EH (cell line): ENCODE measurements at regions not wholly inside any gene's neighbourhood (a gene's known extent, or its start where the extent isn't known, plus 50 kb on each side); places are given as distances from the start of the nearest gene placed in this dataset.
A peak's percentile ranks its signal among the peaks of the same experiment; 100 is the strongest.

Experiments used
- DNase-seq: peaks from one replicate; pipeline ENCODE4 v3.0.0-alpha.2; 2015; ENCODE audit warnings: low read depth

DNA sequence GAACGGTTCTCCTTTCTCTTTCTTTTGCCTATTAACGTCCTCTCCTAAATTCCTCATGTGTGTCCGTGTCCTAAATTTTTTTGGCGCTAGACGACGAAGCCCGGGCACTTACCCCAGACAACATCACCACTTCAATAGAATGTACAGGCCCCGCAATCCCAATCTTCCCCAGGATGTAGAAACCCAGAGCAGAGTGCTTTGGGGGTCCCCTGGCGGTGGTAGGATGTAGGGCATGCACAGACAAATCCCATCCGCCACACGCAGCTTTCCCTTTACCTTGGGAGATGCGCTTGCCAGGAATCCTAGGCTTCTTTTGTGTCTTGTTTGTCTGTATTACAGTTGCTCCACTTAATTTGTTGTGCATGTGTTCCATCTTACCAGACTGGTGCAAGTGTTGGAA, 417.3 kb upstream of the ARID1B start:
- DNase-seq, result no peak

DNA sequence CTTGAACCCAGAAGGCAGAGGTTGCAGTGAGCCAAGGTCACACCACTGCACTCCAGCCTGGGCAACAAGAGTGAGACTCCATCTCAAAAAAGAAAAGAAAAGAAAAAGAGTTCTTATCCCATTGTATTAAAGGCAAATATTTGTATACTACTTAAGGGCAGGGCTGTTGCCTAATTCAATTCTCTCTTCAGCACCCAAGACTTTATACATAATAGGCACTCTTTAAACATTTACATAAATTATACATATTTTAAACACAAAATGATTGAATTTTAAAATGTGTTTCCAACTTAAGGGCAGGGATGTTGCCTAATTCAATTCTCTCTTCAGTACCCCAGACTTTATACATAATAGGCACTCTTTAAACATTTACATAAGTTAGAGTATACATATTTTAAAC, 424.3 kb upstream of the ARID1B start:
- DNase-seq, result no peak

DNA sequence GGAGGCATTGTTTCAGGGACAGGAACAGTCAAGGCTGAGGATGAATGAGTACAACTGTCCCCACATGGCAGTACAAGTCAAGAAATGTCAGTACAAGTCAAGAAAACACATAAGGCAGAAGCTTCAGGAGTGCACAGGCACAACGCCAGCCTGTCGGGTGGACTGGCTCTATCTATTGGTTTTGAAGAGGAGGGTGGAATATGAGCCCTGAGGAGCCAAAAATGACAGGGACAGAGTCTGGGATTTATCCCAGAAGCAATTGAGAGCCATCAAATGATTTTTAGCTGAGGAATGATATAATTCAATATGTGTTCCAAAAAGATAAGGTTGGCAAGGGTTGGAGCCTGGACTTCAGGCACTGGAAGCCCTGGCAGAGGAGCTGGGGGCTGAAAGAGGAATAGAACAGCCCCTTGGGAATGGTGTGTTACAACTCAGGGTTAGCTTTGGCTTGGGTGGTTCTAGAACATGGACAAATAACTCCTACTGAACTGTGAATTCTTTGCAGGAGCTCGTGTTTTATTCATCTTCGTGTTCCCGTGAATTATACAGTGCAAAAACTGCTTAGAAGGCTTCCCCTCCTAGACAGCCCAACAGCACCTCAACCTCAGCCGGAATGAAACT, 425.7 kb upstream of the ARID1B start:
- DNase-seq, result no peak

DNA sequence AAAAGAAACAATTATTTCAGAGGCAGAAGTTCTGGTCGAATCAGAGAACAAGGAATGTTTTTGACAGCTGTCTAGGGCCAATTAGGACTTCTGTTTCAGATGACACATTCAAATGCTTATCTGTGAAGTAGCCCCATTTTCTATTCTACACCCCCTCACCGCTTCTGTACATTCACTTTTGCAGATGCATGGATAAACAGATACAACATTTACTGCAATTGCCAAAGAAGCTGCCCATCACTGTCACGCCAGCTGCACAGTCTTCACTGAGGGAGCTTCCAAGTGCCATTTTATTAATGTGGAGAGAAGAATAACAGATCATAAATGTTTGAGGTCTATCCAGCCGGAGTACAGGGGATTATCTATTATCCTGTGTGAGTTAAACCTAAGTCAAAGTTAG, 426.8 kb upstream of the ARID1B start:
- DNase-seq, result no peak

DNA sequence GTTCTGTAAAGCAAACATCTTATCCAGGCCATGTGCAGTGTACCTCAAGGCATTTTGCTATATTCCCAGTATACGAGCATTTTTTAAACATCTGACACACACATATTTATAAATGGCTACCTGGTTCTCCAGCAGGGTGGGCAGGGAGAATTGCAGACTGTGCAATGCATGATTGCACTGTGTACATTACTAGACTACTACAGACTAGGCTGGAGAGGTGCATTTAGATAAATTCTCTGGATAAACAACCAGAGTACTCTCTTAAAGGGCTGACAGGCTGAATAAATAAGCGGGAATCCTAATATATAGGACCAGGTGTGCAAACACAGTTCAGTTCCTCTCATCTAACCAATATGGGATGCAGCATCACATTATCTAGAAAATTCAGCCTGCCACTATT, 428.3 kb upstream of the ARID1B start:
- no peak for DNase-seq

DNA sequence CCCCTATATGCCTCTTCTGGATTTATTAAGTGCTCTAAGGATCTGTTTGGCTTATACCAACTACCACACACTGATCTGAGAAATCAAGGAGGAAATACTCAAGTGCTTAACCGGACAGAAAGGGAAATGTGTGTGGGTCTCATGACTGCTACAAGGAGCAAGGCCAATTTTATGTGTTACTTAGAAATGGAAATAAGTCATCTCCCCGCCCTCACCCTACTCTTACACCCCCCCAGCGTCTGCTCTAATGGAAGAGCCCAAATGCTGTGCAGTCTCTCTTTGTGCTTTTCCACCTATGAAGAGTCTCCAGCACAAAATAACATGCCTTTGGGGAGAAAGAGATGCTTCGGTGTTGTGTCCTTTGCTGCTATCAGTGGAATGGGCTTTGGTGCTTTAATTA, 428.8 kb upstream of the ARID1B start:
- no peak for DNase-seq

DNA sequence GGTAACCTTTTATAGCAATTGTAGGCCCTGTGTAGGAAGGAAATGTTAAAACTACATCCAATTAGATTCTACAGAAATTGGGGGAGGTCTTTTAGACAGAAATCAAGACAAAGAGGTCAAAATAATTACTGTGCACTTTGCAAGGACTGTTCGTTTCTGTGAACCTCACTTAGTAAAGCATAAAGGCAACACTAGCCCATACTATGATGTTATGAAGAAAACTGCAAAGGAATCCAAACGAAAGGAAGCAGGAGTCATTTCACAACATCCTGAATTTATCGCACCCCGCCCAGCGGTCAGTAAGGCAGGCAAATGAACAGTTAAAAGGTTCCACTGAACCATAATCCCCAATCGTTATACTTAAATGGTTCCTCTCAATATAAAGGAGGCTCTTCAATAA, 429.5 kb upstream of the ARID1B start:
- DNase-seq, result no peak

DNA sequence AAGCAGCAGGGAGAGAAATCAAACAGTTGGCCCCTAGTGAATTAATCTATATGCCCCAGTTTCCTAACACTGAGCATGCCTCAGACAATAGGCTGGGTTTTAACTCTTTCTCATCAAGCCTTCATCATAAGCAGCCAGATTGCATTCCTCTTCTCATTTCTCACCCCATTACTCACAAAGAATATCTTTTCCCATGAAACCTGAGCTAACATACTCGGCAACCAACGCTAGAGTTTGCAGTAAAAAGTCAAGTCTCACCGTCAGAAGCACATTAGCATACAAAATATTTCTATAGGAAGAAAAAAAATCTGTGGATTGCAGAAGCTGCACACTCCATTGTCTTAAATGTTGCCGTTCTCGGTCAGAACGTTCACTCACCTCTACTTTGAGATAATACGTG, 429.9 kb upstream of the ARID1B start:
- DNase-seq, result no peak

DNA sequence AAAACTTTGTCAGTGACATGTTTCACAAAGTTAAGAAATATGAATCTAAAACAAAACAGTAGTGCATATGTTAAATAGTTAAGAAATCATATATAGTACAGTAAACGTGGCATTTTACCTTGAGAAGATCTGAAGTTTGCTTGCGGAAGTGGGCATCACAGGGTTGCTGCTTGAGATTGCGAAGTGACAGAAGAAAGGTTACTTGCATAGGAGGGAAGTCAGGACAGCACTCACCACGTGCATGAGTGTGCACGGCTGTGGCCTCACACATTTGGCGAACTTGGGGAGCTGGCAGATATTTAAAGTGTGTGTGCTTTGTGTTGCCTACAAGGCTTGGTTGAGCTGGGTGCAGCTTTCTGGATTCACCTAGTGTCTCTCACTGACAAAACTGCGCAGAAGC, 431.5 kb upstream of the ARID1B start:
- DNase-seq, result no peak

DNA sequence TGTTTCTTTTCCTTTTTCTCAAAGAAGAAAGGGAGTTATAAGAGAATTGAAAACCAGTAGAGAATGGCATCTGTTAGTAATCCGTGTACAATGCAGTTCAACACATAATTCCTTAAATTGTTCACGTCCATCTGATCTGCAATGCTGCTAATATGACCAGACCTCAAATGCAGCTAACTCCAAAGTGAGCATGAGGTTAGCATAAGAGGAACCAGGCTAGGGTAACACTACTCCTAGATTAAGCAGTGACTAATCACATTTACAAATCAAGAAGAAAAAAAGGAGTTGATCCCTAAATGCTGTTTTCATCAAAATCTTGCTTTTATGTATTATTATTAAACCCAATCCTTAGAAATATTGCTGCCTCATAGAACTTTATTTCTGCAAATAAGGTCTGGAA, 432.7 kb upstream of the ARID1B start:
- no peak for DNase-seq

DNA sequence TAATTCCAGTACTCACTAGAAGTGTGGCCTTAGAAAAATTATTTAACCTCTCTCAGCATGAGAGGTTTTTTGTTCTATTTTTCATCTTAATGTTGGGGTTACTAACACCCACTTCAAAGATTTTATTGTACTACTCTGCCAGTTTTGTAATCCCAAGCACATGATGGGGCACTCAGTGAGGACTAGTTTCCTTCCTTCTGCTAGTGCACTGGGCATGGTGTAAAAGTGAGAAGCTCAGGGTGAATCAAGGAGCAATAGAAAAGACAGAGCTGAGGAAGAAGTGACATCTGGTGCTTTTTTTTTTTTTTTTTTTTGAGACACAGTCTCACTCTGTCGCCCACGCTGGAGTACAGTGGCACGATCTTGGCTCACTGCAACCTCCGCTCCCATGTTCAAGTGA, 439.4 kb upstream of the ARID1B start:
- DNase-seq, result no peak

DNA sequence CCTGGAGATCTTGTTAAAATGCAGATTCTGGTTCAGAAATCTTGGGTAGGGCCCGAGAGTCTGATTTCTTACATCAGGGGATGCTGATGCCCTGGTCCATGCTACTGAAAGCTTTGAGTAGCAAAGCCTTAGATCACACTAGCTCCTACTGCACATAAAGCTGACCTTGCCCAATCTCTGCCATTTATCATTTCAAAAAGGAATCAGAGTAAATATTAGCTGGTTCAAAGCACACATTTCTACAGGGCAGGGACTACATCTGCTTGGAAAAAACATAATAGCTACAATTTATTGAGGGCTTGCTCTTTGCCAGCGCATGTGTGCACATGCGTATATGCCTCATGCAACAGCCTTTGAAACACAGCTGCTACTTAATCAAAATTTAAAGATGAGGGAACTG, 440.4 kb upstream of the ARID1B start:
- no peak for DNase-seq

DNA sequence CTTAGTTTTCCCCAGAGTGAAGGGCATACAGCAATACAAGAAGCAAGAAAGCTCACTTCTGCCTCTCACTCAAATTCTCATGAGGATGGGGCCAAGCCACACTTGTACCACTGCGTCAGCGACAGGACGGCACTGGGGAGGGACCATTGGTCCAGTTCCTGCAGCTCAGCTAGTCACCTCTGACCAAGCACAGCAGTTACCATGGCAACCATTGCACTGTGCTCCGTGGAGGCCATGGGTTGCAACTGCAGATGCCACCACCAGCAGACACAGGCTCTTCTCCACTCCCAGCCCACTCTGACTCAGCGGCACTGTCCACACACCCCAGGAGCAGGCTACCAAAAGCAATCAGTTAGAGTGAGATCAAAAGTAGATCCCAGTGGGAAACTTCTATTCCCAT, 441.1 kb upstream of the ARID1B start:
- DNase-seq, result no peak

DNA sequence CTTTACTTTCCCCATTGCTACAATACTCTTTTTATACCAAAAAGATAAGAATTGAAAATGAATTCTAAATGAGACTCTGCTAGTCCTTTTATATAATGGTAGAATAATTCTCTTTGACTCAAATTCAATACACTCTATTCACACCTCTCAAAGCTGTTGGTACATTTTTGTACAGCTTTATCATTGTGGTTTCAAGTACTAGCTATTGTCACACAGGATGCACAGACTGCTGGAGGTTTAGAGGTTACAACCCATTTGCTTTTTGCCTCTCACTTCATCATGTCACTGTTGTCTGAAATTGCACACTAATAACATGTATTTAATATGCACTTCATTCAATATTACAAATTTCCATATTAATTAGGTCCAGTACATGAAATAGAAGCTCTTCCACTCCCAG, 442.2 kb upstream of the ARID1B start:
- no peak for DNase-seq

DNA sequence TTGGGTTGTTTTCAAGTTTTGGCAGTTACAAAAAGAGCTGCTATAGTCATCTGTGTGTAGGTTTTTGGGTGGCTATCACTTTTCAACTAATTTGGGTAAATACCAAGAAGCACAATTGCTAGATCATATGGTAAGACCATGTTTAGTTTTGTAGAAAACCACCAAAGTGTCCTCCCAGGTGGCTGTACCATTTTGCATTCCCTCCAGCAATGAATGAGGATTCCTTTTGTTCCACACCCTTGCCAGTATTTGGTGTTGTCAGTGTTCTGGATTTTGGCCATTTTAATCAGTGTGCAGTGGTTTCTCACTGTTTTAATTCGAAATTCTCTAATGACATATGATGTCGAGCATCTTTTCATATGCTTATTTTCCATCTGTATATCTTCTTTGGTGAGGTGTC, 457.5 kb upstream of the ARID1B start:
- no peak for DNase-seq

DNA sequence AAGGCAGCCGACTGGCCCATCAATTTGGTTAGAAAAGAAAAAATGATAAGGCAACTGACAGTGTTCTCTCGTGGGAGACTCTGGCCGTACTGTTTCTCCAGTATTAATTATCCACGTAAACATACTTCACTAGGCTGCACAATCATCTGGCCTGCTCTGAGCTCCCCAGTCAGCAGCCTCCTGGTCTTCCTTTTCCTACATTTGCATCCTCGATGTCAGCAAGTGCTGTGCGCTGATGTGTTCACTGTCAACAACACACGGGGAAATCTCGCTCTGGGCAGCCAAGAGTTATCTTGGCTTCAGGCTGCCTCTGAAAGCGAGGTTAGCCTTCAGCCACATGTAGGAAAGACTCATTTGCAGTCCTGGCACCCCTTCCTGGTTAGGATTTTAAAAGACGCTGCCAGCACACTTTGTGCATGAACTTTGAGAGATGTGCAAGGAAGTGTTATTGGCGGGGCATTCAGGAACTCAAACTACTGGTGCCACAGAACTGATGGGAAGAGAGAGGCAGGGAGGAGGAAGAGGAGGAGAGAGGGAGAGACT, 460.5 kb upstream of the ARID1B start:
- no peak for DNase-seq

DNA sequence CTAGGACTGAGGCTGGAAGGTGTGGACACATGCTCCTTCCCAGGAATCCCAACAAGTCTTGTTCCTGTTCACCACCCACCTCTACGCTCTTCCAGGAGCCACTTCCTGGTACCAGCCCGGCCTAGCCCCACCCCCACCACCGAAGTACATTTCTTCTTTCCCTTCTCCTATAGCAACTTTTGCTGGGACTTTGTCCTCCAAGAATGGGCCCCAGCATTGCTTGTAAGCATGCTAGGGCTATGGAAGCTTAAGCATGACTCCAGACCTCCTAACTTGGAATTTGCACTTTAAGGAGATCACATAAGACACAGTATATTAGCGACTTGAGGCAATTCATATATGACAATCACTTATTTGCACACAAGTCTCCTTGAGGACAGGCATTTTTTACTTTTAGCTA, 462.0 kb upstream of the ARID1B start:
- no peak for DNase-seq

DNA sequence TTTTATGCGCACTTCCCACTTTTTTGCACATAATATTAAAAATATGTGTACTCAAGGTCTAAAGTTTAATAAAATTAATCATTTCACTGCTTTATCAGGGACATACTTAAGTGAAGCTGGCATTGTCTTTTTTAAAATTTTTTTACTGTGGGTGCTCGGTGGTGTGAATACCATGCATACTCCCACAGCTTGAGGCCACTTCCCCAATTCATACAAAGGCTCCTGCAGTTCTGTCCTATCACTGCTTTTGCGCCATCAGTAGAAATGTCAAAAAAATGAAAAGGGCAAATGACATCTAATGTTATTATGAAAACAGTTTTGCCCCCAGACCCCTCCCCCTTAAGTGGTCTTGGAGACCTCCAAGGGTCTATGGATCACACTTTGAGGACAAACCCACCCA, 464.1 kb upstream of the ARID1B start:
- DNase-seq, result no peak

DNA sequence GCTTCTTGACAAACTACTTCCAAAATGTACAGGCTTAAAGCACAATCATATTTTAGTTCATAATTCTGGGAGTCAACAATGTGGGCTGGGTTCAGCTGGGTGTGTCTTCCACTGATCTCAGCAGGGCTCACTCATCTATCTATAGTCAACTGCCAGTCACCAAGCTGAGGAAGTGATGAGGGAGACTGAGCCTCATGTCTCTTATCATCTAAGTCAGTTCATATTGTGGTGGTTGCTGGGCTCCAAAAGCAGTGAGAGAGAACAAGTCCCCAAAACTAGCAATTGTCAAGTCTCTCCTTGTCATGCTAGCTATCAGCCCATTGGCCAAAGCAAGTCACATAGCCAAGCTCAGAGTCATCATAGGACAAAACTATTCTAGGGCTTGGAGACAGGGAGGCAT, 465.9 kb upstream of the ARID1B start:
- no peak for DNase-seq

DNA sequence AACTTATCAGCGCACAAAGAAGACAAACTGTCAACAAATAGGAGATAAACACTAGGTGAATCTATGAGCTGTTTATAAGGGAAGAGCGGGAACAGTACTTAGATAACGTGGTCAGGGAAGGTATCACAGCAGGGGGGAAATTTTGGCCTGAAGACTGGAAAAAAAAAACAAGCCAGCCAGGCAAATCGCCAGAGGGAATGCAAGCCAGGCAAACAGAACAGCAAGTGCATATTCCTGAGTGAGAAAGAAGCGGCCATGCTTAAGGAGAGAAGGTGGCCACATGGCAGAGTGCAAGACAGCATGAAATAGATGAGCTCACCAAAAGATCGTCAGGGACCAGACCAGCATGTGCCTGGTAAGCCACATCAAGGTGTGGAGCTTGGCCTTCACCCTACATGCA, 466.5 kb upstream of the ARID1B start:
- no peak for DNase-seq

DNA sequence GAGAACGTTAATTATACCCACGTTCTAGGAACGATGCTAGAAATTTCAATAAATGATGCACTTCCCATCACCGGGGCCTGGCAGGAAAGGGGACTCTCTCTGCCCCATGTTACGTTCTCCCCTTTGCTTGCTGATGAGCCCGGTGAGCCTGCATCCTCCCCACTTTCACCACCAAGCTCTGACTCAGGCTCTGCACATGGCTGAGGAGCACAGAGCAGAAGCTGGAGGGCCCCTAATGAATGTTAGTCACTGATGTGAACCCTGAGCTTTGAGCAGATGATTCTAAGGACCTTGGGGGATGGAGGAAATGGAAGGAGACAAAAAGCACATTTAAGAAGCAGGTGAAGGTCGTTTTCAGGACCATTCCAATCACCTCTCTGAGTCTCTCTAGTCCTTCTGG, 468.2 kb upstream of the ARID1B start:
- DNase-seq, result no peak

DNA sequence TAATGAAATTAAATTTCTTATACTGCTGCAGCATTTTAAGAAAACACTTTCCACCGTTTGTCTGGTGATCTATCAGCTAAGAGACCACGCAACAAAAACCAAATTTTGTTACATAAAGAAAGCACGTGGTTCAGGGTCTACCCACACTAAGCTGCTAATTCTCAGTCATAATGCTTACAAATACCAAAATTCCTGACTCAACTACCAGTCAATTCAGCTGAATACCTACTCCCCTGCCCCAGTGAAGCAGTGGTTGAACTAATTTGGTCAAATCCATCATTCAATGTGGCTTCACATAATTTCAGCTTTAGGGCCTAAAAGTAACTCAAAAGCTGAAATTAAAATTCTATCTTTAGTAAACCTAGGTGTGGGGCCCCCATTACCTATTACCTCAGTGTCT, 468.6 kb upstream of the ARID1B start:
- no peak for DNase-seq

DNA sequence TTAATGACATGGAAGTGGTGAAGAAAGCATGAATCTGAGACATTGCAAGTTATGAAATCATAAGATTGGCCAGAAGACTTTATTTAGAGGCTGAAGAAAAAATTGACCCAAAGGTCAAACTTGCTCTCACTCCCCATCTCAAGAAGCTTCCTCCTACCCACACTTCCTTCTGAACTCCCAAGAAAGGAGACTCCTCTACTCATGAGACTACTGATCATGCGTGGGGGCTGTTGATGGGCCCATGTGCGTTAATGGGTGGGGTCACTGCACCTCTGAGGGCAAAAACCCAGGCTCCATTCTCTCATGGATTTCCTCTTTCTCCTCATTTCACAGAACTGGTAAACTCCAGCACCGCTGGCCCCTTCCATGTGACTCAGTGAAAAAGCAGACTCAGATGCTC, 470.6 kb upstream of the ARID1B start:
- DNase-seq, result no peak

DNA sequence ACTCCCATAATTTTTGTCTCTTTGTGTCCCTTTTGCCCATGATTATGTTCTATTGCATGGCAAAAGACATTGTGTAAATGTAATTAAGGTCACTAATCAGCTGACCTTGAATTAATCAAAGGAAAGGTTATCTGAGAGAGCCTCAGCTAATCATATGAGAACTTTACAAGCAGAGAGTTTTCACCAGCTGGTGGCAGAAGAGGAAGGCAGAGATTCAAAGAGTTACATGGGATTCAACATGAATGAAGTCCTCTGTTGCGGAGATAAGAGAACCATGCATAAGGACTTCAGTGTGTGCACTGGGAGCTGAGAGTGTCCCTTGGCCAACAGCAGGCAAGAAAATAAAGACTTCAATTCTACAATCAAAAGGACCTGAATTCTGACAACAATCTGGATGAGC, 494.1 kb upstream of the ARID1B start:
- peak; percentile 9 for DNase-seq

DNA sequence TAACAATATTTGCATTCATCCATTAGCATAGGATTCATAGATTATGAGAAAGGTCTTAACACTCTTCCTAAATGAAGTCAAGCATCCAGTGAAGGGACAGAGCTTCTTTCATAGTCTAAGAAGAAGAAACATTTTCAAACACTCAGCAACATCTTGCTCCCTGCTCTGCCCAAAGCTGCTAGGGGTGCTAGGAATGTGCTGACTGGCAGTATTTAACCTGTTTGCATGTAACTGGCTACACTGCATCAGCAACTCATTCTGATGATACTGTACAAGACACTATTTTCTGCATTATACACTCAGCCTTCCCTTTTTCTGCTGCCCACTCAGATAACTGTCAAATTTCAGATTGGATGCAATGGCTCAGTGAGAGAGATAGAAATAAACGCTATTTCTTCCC, 495.1 kb upstream of the ARID1B start:
- no peak for DNase-seq
